ENCODE measurements at regions not wholly inside any gene's neighbourhood (a gene's known extent, or its start where the extent isn't known, plus 50 kb on each side); places are given as distances from the start of the nearest gene placed in this dataset.

DNA sequence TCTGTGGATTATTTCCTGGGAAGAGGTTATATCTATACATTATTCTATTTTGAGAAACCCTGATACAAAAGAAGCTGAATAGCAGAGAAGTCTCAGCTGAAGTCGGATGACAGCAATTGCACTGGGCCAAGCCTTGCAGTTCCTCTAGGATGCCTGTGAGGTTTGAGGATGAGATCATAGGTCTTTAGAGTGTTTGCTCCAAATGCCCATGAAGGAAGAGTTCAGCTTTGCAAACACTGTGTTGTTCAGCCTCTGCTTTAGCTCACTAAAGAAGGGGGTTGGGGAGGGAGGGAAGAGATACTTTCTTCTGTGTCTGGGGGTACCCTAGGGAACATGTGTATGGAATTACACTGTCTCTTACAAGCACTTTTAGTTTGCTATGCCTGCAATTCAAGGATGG is 282.5 kb upstream of the NRP1 start:
- TF ChIP-seq, protein P1, sequence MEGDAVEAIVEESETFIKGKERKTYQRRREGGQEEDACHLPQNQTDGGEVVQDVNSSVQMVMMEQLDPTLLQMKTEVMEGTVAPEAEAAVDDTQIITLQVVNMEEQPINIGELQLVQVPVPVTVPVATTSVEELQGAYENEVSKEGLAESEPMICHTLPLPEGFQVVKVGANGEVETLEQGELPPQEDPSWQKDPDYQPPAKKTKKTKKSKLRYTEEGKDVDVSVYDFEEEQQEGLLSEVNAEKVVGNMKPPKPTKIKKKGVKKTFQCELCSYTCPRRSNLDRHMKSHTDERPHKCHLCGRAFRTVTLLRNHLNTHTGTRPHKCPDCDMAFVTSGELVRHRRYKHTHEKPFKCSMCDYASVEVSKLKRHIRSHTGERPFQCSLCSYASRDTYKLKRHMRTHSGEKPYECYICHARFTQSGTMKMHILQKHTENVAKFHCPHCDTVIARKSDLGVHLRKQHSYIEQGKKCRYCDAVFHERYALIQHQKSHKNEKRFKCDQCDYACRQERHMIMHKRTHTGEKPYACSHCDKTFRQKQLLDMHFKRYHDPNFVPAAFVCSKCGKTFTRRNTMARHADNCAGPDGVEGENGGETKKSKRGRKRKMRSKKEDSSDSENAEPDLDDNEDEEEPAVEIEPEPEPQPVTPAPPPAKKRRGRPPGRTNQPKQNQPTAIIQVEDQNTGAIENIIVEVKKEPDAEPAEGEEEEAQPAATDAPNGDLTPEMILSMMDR (IDR thresholded peaks at IDR 0.05), result no peak
- TF ChIP-seq EZH2 (IDR thresholded peaks at IDR 0.05; ENCODE audit: borderline replicate concordance, insufficient read depth, low read depth, low read length, poor library complexity, severe bottlenecking), result no peak

Measured in B cell (primary cell).